CD1c-positive myeloid dendritic cell (primary cell): ENCODE measurements at regions not wholly inside any gene's neighbourhood (a gene's known extent, or its start where the extent isn't known, plus 50 kb on each side); places are given as distances from the start of the nearest gene placed in this dataset.

Source experiments
- DNase-seq: peaks from one replicate; pipeline ENCODE4 v3.0.0-alpha.2; 2016; ENCODE audit errors: extremely low spot score

- no peak for DNase-seq
Measured at GRCh38 chr1:115413208-115413607, 75.2 kb upstream of the NGF start.

GRCh38 chr1:115412733-115413132, 74.7 kb upstream of the NGF start:
- DNase-seq, result no peak

- no peak for DNase-seq
Measured at GRCh38 chr1:115412286-115412685, 74.2 kb upstream of the NGF start.

GRCh38 chr1:115411371-115412063, 73.5 kb upstream of the NGF start:
- no peak for DNase-seq

- DNase-seq, result no peak
Measured at GRCh38 chr1:115409094-115410015, 71.3 kb upstream of the NGF start.

- DNase-seq, result no peak
Measured at GRCh38 chr1:115408533-115408932, 70.5 kb upstream of the NGF start.

- DNase-seq, result no peak
Measured at GRCh38 chr1:115404911-115405310, 66.9 kb upstream of the NGF start.

- no peak for DNase-seq
Measured at GRCh38 chr1:115402753-115403184, 64.7 kb upstream of the NGF start.

- DNase-seq, result no peak
Measured at GRCh38 chr1:115401676-115402075, 63.6 kb upstream of the NGF start.

GRCh38 chr1:115400891-115401290, 62.8 kb upstream of the NGF start:
- no peak for DNase-seq

GRCh38 chr1:115400426-115400825, 62.4 kb upstream of the NGF start:
- DNase-seq, result no peak

GRCh38 chr1:115398745-115399144, 60.7 kb upstream of the NGF start:
- no peak for DNase-seq
